ENCODE measurements at regions not wholly inside any gene's neighbourhood (a gene's known extent, or its start where the extent isn't known, plus 50 kb on each side); places are given as distances from the start of the nearest gene placed in this dataset.

DNA sequence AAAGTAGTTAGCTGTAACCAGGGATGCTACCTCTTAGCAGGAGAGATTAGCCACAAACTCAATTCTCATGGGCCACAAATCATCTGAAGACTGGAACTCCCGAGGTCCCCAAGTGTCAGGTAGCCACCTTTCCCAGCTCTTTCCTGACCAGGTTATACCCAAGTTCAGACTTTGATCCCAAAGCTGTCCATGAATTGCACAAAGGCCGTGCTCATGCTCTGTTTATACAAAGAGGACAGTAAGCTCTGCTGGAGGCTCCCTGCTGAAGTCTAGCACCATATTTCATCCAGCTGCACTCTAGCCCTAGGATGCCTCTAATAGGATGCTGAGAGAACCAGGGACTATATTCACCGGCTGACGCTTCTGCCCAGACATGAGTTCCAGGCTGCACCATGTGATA lies 271.0 kb upstream of the ADAMTSL1 start:
- TF ChIP-seq CTCF (conservative IDR thresholded peaks at IDR 0.05) = no peak
- H2AFZ ChIP-seq (ENCODE audit: low read length) = no peak overlapping the region
- H3K4me3 Mint-ChIP-seq = no peak overlapping the region
- no peak overlapping the region for H2BK12ac ChIP-seq (ENCODE audit: insufficient read length, low read depth, low read length)
- WGBS (ENCODE audit: extremely low coverage, insufficient read length, low lambda C conversion rate) = no CpG with 5 or more reads among the region's 4 CpGs
- no peaks in the 10 kb centered on the region for H3K27me3 Mint-ChIP-seq (ENCODE audit: low read depth)
- no peaks in the 10 kb centered on the region for H3K9me3 ChIP-seq (ENCODE audit: control insufficient read depth, low read depth, low read length)
- H3K36me3 Mint-ChIP-seq (ENCODE audit: insufficient read depth in 1 of 3, low read depth in 3 of 3) = no peaks in the 10 kb centered on the region
- no peak overlapping the region for H3K14ac ChIP-seq (ENCODE audit: insufficient read depth, low read length)
- H4K8ac ChIP-seq (replicated peaks; ENCODE audit: insufficient read length, low read depth, low read length) = no peak overlapping the region
- H3K4ac ChIP-seq (ENCODE audit: low read depth, low read length) = no peak overlapping the region
- H3K18ac ChIP-seq (ENCODE audit: insufficient read length, low read depth, low read length) = no peak overlapping the region
- no peaks in the 10 kb centered on the region for H4K20me1 ChIP-seq (ENCODE audit: control insufficient read depth, insufficient read depth, insufficient read length)
- H2BK15ac ChIP-seq (ENCODE audit: low read depth, low read length) = no peak overlapping the region
- H3K27me3 ChIP-seq (ENCODE audit: insufficient read depth, low read length) = no peaks in the 10 kb centered on the region
- no peaks in the 10 kb centered on the region for H3K23me2 ChIP-seq (ENCODE audit: insufficient read length, low read depth, low read length, poor library complexity, severe bottlenecking)
- H3K9me3 Mint-ChIP-seq = no peaks in the 10 kb centered on the region
- no peak overlapping the region for H3K23ac ChIP-seq (ENCODE audit: insufficient read length, low read depth, low read length)
- no peak overlapping the region for H3T11ph ChIP-seq (ENCODE audit: low read length)
- H3K27ac Mint-ChIP-seq = no peak overlapping the region
- H3K79me2 ChIP-seq (ENCODE audit: insufficient read depth, low read length) = no peaks in the 10 kb centered on the region
- H3K56ac ChIP-seq (ENCODE audit: insufficient read length, low read depth, low read length) = no peak overlapping the region
- no peak overlapping the region for H4K5ac ChIP-seq (ENCODE audit: insufficient read length, low read depth, low read length)
- H3K4me1 ChIP-seq (ENCODE audit: insufficient read depth, low read length) = no peaks in the 10 kb centered on the region
- H2BK120ac ChIP-seq (ENCODE audit: low read depth, low read length, poor library complexity, severe bottlenecking) = no peak overlapping the region
- no peak overlapping the region for H3K4me2 ChIP-seq (ENCODE audit: insufficient read depth, insufficient read length, low read length)
- no peak for DNase-seq
- H4K91ac ChIP-seq (ENCODE audit: insufficient read length, low read depth, low read length) = no peak overlapping the region
- no peak overlapping the region for H3K9ac ChIP-seq (ENCODE audit: extremely low read depth, insufficient read length, low read length)
- H2AK5ac ChIP-seq (ENCODE audit: insufficient read length, low read length) = no peak overlapping the region
- no peaks in the 10 kb centered on the region for H3K4me1 Mint-ChIP-seq
- no peak overlapping the region for H3K27ac ChIP-seq (ENCODE audit: insufficient read length, low read depth, low read length)
- no peak overlapping the region for H2BK5ac ChIP-seq (ENCODE audit: insufficient read length, low read length)
- no peak overlapping the region for H2BK20ac ChIP-seq (ENCODE audit: low read depth, low read length, poor library complexity, severe bottlenecking)
- no peaks in the 10 kb centered on the region for H3K79me1 ChIP-seq (ENCODE audit: insufficient read depth, low read depth, low read length, poor library complexity, severe bottlenecking)
